IPS DF 4.7 (cell line): ENCODE measurements at regions not wholly inside any gene's neighbourhood (a gene's known extent, or its start where the extent isn't known, plus 50 kb on each side); places are given as distances from the start of the nearest gene placed in this dataset.
A peak's percentile ranks its signal among the peaks of the same experiment; 100 is the strongest.

Experiments
- DNase-seq: peaks from one replicate; pipeline ENCODE4 v3.0.0-alpha.2; 2013; ENCODE audit warnings: low spot score; ENCODE audit errors: extremely low read depth

DNA sequence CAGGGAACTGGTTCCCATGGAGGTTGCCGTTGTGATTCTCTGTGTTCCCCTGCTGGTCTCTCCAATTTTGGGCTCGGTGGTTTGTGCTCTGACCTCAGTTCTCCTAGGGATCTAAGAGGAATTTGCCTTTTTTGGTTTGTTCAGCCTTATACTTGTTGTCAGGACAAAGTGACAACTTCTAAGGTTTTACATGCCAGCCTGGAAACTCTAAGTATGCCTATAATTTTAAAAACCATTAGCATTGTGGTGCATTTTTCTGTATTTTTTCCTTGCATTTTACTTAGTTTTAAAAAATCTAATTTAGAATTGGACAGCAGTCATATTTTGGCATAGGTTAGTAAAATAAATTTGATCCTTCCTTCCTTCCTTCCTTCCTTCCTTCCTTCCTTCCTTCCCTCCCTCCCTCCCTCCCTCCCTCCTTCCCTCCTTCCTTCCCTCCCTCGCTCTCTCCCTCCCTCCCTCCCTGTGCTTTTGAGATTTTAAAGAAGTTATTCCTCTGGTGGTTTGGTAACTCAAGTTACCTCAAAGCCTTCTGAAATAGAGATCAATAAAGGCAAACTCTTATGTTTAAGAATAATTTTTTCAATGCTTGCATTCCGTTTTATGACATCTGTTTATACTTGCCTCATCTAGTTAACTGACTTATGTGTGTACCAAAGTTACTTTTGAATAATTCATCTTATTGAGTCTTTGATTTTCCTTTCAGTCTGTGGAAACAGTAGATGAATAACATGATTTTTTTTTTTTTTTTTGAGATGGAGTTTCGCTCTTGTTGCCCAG lies 141.3 kb upstream of the RGS17 start:
- no peak for DNase-seq

DNA sequence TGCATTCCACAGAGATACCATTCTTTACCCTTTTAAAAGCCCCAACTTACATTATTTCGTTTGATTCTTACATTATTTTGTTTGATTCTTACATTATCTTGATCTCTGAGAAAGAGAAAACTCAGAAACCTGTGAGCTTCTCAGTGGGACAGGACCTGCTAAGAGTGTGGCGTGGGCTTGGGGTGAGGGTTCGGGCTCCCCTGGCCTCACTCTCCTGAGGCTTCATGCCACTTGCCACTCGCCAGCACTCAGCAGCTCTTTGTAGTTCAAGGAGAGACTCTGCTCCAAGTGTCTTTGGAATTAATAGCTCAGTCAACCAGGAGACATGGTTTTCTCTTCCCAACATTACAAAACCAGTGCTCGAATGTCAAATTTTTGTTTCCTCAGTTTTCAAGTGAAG lies 132.4 kb upstream of the RGS17 start:
- DNase-seq = no peak

GRCh38 chr6:153251326-153251725 lies 120.2 kb upstream of the RGS17 start:
- DNase-seq = no peak

GRCh38 chr6:153237670-153238069 lies 106.6 kb upstream of the RGS17 start:
- no peak for DNase-seq

GRCh38 chr6:153231048-153231646 lies 100.1 kb upstream of the RGS17 start:
- DNase-seq = peak; percentile 11

GRCh38 chr6:153218184-153218792 lies 87.2 kb upstream of the RGS17 start:
- DNase-seq = no peak

GRCh38 chr6:153216789-153217188 lies 85.7 kb upstream of the RGS17 start:
- no peak for DNase-seq

DNA sequence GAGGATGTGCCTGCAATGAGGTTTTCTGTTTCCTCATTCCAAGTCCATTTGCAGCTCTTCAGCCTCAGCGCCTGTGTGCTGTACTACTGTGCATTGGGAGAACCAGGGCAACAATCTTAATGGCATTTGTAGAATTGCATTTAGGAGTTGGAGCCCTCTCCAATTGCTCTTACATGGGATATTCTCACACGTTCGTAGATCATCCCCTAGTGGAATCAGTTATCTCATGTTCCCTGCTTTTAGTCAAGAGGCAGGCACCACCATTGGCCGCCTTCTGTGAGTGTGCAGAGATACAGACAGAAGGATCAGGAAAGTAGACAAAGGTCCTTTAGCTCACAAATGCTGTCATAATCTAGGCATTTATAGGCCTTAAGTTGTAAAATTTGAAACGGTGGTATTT lies 84.2 kb upstream of the RGS17 start:
- no peak for DNase-seq

GRCh38 chr6:153214436-153214835 lies 83.4 kb upstream of the RGS17 start:
- DNase-seq = no peak

DNA sequence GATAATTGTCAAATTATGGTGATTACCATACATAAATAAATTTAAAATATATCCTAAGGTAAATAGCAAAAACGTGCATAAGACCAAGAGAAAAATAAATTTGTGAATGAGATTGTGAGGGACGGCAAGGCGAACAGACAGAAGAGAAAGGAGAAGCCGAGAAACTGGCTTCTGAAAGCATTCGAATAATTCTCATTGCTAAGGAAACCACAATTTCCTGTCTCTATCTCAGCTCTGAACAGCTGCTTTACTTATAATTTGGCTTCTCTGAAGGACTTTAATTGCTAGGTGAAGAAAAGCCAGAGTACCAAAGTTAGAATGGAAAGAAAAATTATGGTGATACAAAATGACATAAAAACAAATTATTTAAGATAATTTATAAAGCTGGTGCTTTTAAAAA lies 79.0 kb upstream of the RGS17 start:
- no peak for DNase-seq

- DNase-seq = no peak
These were observed 77.6 kb upstream of the RGS17 start for GRCh38 chr6:153208706-153209105.

DNA sequence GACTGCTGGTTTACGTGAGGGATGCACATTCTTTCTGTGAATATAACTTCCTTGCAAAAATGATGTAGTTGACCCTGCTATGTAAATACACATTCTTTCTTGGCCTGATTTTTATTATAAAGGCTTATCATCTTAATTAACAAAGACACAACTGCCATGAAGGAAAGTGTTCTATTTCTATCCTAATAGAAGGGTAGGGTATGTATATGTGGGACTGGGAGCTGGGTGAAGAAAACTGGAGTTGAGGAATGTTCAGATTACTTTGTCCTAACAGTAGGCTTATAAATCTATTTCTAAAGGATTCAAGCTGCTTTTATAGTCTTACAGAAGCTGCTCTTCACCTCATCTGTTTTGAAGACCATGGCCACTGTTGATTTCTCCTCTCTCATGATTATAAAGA lies 76.5 kb upstream of the RGS17 start:
- DNase-seq = no peak

DNA sequence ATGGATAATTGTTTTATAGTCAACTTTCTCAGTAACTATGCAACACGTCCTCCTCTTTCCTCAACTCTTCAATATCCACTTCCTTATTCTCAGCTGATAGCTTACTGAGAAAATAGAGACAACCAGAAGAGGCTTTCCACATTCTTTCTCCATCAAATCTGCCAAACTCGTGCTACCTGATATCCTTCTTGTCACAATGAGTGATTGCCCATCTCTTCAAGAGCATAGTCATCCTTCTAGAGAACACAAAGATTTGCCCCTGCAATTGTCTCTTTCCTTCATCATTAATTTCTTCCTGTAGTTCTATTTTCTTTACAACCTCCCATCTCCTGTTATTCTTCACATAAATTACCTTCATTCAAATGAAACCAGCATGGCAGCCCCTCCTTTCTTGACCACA lies 75.9 kb upstream of the RGS17 start:
- no peak for DNase-seq

- no peak for DNase-seq
These were observed 62.1 kb upstream of the RGS17 start for GRCh38 chr6:153192943-153193885.

DNA sequence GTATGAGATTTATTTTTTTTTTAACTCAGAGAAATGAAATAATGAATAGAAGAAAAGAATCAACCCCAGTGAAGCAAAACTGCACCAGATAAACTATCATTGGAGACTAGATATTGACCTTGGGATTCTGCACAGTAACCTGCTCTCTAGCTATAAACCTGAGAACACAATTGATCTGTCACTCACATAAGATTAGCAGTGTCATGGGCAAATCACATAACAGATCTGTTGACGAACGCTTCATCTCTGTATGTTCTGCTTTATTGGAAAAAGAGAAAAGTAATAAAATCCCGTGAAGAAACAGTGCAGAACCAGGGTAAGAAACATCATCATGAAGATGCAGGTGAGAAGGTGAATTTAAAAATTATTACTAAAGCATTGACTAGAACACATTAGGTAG lies 52.8 kb upstream of the RGS17 start:
- DNase-seq = no peak
